ENCODE measurements at regions not wholly inside any gene's neighbourhood (a gene's known extent, or its start where the extent isn't known, plus 50 kb on each side); places are given as distances from the start of the nearest gene placed in this dataset.
"Not testable (repeated sequence)": the region's sequence is repeated elsewhere in the genome, so short reads cannot be mapped to it uniquely, and the experiment has no call there.

DNA sequence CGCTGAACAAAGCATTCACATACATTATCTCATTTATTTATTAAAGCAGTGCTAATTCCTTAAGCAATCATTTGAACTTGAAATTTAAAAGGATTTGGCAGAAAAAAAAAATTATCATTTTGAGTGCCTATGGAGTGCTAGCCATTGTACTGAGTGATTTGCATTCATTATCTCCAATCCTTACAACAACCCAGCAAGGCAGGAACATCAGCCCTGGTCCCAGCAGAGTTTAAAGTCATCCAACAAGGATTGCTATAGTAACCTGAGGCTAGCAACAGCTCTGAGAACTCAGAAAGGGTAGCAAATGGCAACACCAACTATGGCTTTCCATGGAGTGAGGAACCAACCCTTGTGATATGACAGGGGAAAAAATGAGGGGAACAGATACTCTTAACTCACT lies 237.6 kb upstream of the SETMAR start:
- 100% methylated on average over 1 of the region's 1 CpG for WGBS (ENCODE audit: insufficient coverage, low lambda C conversion rate)
- no peaks in the 10 kb centered on the region for H3K36me3 ChIP-seq (ENCODE audit: control insufficient read depth, insufficient read depth, low read length)
- no peak overlapping the region for H3K4me3 ChIP-seq (ENCODE audit: low read length)
- no peaks in the 10 kb centered on the region for H3K9me3 ChIP-seq (ENCODE audit: control insufficient read depth, low read depth, low read length)
- no peaks in the 10 kb centered on the region for H3K27me3 ChIP-seq (ENCODE audit: control insufficient read depth, insufficient read depth, low read length)
- peaks cover 20% of the 10 kb centered on the region for H3K4me1 ChIP-seq (ENCODE audit: control insufficient read depth, insufficient read depth, low read length)
- H3K27ac ChIP-seq (ENCODE audit: low read length) = no peak overlapping the region
- DNase-seq = no peak

DNA sequence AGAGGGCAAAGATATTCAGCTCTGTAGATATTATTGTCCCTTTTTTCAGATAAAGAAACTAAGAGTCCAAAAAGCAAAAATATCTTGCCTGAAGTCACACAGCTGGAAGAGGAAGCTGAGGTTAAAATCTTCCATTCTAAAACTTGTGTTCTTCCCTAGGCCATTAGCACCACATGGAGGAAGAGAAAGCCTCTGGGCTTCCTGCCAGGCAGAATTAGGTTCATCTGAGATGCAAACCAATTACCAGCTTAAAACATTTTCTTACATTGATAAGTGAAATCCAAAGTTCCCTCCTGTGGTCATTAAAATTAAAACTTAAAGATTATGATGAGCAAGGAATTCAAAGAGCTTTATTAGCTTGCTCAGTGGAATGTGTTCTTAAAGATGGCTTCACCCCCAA lies 235.3 kb upstream of the SETMAR start:
- peaks cover 7% of the 10 kb centered on the region for H3K9me3 ChIP-seq (ENCODE audit: control insufficient read depth, low read depth, low read length)
- no peaks in the 10 kb centered on the region for H3K27me3 ChIP-seq (ENCODE audit: control insufficient read depth, insufficient read depth, low read length)
- no peaks in the 10 kb centered on the region for H3K36me3 ChIP-seq (ENCODE audit: control insufficient read depth, insufficient read depth, low read length)
- H3K4me3 ChIP-seq (ENCODE audit: low read length) = no peak overlapping the region
- DNase-seq = peak; percentile 12 to 47
- H3K27ac ChIP-seq (ENCODE audit: low read length) = peak overlapping the region; percentile 27
- H3K4me1 ChIP-seq (ENCODE audit: control insufficient read depth, insufficient read depth, low read length) = peaks cover 23% of the 10 kb centered on the region

GRCh38 chr3:4069796-4070195 lies 233.4 kb upstream of the SETMAR start:
- Histone ChIP-seq H3K4me1 (ENCODE audit: control insufficient read depth, insufficient read depth, low read length) (peaks cover 23% of the 10 kb centered on the region), H3K9me3 (ENCODE audit: control insufficient read depth, low read depth, low read length) (peaks cover 10% of the 10 kb centered on the region), H3K27me3 (ENCODE audit: control insufficient read depth, insufficient read depth, low read length) (no peaks in the 10 kb centered on the region), H3K27ac (ENCODE audit: low read length) (peak overlapping the region; percentile 47), H3K36me3 (ENCODE audit: control insufficient read depth, insufficient read depth, low read length) (no peaks in the 10 kb centered on the region), H3K4me3 (ENCODE audit: low read length) (no peak overlapping the region)
- DNase-seq = no peak
- WGBS (ENCODE audit: insufficient coverage, low lambda C conversion rate) = no CpG with 5 or more reads among the region's 2 CpGs

DNA sequence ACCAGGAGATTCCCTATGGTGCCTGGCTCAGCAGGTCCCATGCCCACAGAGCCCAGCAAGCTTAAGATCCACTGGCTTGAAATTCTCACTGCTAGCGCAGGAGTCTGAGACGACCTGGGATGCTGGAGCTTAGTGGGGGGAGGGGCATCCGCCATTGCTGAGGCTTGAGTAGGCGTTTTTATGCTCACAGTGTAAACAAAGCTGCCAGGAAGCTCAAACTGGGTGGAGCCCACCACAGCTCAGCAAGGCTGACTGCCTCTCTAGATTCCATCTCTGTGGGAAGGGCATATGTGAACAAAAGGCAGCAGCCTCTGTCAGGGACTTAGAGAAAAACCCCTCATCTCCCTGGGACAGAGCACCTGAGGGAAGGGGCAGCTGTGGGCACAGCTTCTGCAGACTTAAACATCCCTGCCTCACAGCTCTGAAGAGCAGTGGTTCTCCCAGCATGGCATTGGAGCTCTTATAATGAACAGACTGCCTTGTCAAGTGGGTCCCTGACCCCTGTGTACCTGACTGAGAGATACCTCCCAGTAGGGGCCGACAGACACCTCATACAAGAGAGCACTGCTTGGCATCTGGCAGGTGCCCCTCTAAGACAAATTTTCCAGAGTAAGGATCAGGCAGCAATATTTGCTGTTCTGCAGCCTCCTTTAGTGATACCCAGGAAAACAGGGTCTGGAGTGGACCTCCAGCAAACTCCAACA lies 231.5 kb upstream of the SETMAR start:
- WGBS (ENCODE audit: insufficient coverage, low lambda C conversion rate) = no CpG with 5 or more reads among the region's 5 CpGs
- DNase-seq = no peak
- H3K27me3 ChIP-seq (ENCODE audit: control insufficient read depth, insufficient read depth, low read length) = no peaks in the 10 kb centered on the region
- peaks cover 10% of the 10 kb centered on the region for H3K9me3 ChIP-seq (ENCODE audit: control insufficient read depth, low read depth, low read length)
- H3K4me1 ChIP-seq (ENCODE audit: control insufficient read depth, insufficient read depth, low read length) = peaks cover 23% of the 10 kb centered on the region
- H3K27ac ChIP-seq (ENCODE audit: low read length) = no peak overlapping the region
- H3K4me3 ChIP-seq (ENCODE audit: low read length) = no peak overlapping the region
- H3K36me3 ChIP-seq (ENCODE audit: control insufficient read depth, insufficient read depth, low read length) = no peaks in the 10 kb centered on the region

DNA sequence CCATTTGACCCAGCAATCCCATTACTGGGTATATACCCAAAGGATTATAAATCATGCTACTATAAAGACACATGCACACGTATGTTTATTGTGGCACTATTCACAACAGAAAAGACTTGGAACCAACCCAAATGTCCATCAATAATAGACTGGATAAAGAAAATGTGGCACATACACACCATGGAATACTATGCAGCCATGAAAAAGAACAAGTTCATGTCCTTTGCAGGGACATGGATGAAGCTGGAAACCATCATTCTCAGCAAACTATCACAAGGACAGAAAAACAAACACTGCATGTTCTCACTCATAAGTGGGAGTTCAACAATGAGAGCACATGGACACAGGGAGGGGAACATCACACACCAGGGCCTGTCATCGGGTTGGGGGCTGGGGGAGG lies 225.9 kb upstream of the SETMAR start:
- H3K4me3 ChIP-seq (ENCODE audit: low read length); H3K27ac ChIP-seq (ENCODE audit: low read length); H3K27me3 ChIP-seq (ENCODE audit: control insufficient read depth, insufficient read depth, low read length); DNase-seq; H3K36me3 ChIP-seq (ENCODE audit: control insufficient read depth, insufficient read depth, low read length); H3K9me3 ChIP-seq (ENCODE audit: control insufficient read depth, low read depth, low read length): not testable (repeated sequence)
- peaks cover 21% of the 10 kb centered on the region for H3K4me1 ChIP-seq (ENCODE audit: control insufficient read depth, insufficient read depth, low read length)
- WGBS (ENCODE audit: insufficient coverage, low lambda C conversion rate) = no CpG with 5 or more reads among the region's 2 CpGs

GRCh38 chr3:4077950-4078349 lies 225.2 kb upstream of the SETMAR start:
- Histone ChIP-seq H3K27me3 (ENCODE audit: control insufficient read depth, insufficient read depth, low read length) (no peaks in the 10 kb centered on the region), H3K4me1 (ENCODE audit: control insufficient read depth, insufficient read depth, low read length) (peaks cover 21% of the 10 kb centered on the region), H3K9me3 (ENCODE audit: control insufficient read depth, low read depth, low read length) (peaks cover 2% of the 10 kb centered on the region), H3K4me3 (ENCODE audit: low read length) (no peak overlapping the region), H3K36me3 (ENCODE audit: control insufficient read depth, insufficient read depth, low read length) (no peaks in the 10 kb centered on the region), H3K27ac (ENCODE audit: low read length) (peak overlapping the region; percentile 87)
- no CpG with 5 or more reads among the region's 2 CpGs for WGBS (ENCODE audit: insufficient coverage, low lambda C conversion rate)
- DNase-seq = no peak

DNA sequence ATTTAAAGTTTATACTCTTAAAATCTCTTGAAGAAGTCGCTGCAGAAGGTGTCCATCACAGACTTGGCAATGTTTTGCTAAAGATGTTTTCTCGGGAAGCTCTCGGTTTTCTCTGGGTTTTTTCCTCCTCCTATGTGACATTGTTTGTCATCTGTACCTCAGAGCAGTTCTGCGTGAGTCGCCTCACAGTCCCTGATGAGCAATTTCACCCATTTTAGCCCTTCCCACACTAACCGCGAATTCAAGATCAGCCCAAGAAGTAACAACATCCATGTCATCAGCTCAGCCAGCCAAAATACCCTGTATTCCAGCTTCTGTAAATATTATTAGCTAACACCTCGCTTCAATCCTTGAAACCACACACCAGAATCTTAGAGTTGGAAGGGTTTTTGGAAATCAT lies 224.3 kb upstream of the SETMAR start:
- peaks cover 21% of the 10 kb centered on the region for H3K4me1 ChIP-seq (ENCODE audit: control insufficient read depth, insufficient read depth, low read length)
- no peaks in the 10 kb centered on the region for H3K27me3 ChIP-seq (ENCODE audit: control insufficient read depth, insufficient read depth, low read length)
- peak overlapping the region; percentile 23 for H3K4me3 ChIP-seq (ENCODE audit: low read length)
- WGBS (ENCODE audit: insufficient coverage, low lambda C conversion rate) = no CpG with 5 or more reads among the region's 8 CpGs
- no peaks in the 10 kb centered on the region for H3K9me3 ChIP-seq (ENCODE audit: control insufficient read depth, low read depth, low read length)
- DNase-seq = no peak
- no peaks in the 10 kb centered on the region for H3K36me3 ChIP-seq (ENCODE audit: control insufficient read depth, insufficient read depth, low read length)
- peak overlapping the region; percentile 87 for H3K27ac ChIP-seq (ENCODE audit: low read length)

GRCh38 chr3:4079339-4080195 lies 223.6 kb upstream of the SETMAR start:
- Histone ChIP-seq H3K9me3 (ENCODE audit: control insufficient read depth, low read depth, low read length) (no peaks in the 10 kb centered on the region), H3K4me1 (ENCODE audit: control insufficient read depth, insufficient read depth, low read length) (peaks cover 21% of the 10 kb centered on the region), H3K4me3 (ENCODE audit: low read length) (peak overlapping the region; percentile 23), H3K27me3 (ENCODE audit: control insufficient read depth, insufficient read depth, low read length) (no peaks in the 10 kb centered on the region), H3K36me3 (ENCODE audit: control insufficient read depth, insufficient read depth, low read length) (no peaks in the 10 kb centered on the region), H3K27ac (ENCODE audit: low read length) (peak overlapping the region; percentile 87)
- DNase-seq = peak; percentile 73 to 91
- WGBS (ENCODE audit: insufficient coverage, low lambda C conversion rate) = no CpG with 5 or more reads among the region's 6 CpGs

DNA sequence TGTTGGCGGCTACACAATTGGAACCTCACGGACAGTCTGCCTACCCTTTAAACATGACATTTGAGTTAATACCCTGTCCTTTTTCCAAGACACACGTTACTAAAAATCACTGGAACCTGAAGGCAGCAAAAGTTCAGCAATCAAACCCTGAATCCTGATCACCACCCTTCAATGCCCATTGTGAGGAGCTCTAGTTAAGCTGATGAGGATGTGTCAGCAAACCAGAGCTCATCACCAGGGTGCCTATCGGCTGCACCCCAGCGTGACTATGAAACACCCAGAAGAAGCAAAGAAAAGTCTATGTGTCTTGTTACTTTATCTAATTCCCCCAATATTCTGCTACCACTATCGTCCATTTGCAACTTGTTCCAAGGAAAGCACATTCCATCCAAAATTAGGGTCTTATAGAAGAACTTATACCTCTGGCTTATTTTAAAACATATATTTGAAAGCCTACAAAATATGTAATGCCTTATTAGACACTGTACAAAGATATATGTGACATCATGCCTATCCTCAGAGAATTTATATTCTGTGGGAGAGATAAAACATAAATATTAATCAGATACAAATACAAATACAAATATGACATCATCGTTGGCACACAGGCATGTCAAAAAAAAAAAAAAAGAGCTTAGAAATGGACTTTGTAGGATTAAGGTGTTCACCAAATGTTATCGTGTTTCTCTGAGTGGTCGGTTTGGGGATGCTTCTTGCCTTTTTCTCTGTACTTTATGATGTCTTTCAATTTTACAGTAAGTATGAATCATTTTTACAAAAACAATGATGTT lies 219.7 kb upstream of the SETMAR start:
- H3K27ac ChIP-seq (ENCODE audit: low read length) = no peak overlapping the region
- no peaks in the 10 kb centered on the region for H3K9me3 ChIP-seq (ENCODE audit: control insufficient read depth, low read depth, low read length)
- H3K4me3 ChIP-seq (ENCODE audit: low read length) = no peak overlapping the region
- no peaks in the 10 kb centered on the region for H3K36me3 ChIP-seq (ENCODE audit: control insufficient read depth, insufficient read depth, low read length)
- H3K4me1 ChIP-seq (ENCODE audit: control insufficient read depth, insufficient read depth, low read length) = peaks cover 14% of the 10 kb centered on the region
- no peak for DNase-seq
- no peaks in the 10 kb centered on the region for H3K27me3 ChIP-seq (ENCODE audit: control insufficient read depth, insufficient read depth, low read length)
- 87% methylated on average over 2 of the region's 9 CpGs for WGBS (ENCODE audit: insufficient coverage, low lambda C conversion rate)

DNA sequence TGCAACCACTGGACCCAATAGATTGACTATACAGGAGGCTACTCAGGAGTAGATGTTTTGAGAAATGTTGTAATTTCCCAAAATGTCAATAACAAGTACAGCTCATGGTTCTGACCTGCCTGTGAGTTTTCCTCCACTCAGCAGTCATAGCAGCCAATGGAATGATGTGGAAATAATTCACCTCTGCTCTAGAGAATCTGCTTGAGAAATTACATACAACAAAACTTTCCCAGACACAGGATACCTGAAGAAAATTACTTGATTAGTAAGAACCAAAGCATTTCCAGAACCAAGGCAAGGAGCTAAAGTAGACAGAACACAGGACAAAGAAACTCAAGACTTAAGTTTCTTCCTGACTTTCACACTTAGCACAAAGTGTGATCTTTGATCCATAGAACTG lies 218.9 kb upstream of the SETMAR start:
- no peaks in the 10 kb centered on the region for H3K27me3 ChIP-seq (ENCODE audit: control insufficient read depth, insufficient read depth, low read length)
- peak overlapping the region; percentile 24 for H3K27ac ChIP-seq (ENCODE audit: low read length)
- no peak overlapping the region for H3K4me3 ChIP-seq (ENCODE audit: low read length)
- H3K4me1 ChIP-seq (ENCODE audit: control insufficient read depth, insufficient read depth, low read length) = peaks cover 11% of the 10 kb centered on the region
- DNase-seq = peak in 1 of 2 donors; percentile 51
- H3K36me3 ChIP-seq (ENCODE audit: control insufficient read depth, insufficient read depth, low read length) = no peaks in the 10 kb centered on the region
- H3K9me3 ChIP-seq (ENCODE audit: control insufficient read depth, low read depth, low read length) = no peaks in the 10 kb centered on the region
